Caco-2 (cell line): ENCODE measurements at regions not wholly inside any gene's neighbourhood (a gene's known extent, or its start where the extent isn't known, plus 50 kb on each side); places are given as distances from the start of the nearest gene placed in this dataset.

ENCODE experiments used
- BruUV-seq: library from RNA; stranded (reverse); fragments of 400-500 nt; replicated peaks from 2 replicates; lab custom pipeline; 2021; lab: Mats Ljungman, UMichigan
- CTCF ChIA-PET: fragments of 300-600 bp; sonication (Branson Sonifier 250); formaldehyde crosslinking; loops from one replicate; lab custom pipeline; 2022; ENCODE audit warnings: antibody characterized with exemption; lab: Charles Lee
- POLR2A ChIA-PET: fragments of 300-600 bp; sonication (Branson Sonifier 250); formaldehyde crosslinking; loops from one replicate; lab custom pipeline; 2022; ENCODE audit warnings: antibody characterized with exemption; lab: Charles Lee
- DNase-seq, 2 experiments: peaks; one replicate each; pipeline versions ENCODE4 v3.0.0 to v3.0.0-alpha.2; 2020 to 2022
- H3K27me3 ChIP-seq: replicated peaks from 2 replicates; pipeline ENCODE4 v1.6.0; 2011; ENCODE audit warnings: low read length; ENCODE audit not compliant: control insufficient read depth, insufficient read depth
- H3K36me3 ChIP-seq: 2 replicates; pipeline ENCODE4 v1.5.1; 2011; ENCODE audit warnings: low read length; ENCODE audit not compliant: control insufficient read depth, insufficient read depth
- H3K4me1 ChIP-seq: fragments of 250-450 bp; sonication (Bioruptor Pico); 2 replicates; pipeline ENCODE4 v1.5.1; 2020; ENCODE audit warnings: mild to moderate bottlenecking
- H3K4me3 ChIP-seq: 2 replicates; pipeline ENCODE4 v1.5.1; 2011; ENCODE audit warnings: low read depth, mild to moderate bottlenecking, control low read depth, low read length
- H3K9me3 ChIP-seq: fragments of 250-450 bp; sonication (Bioruptor Pico); 2 replicates; pipeline ENCODE4 v1.5.1; 2020; ENCODE audit warnings: mild to moderate bottlenecking, moderate library complexity
- H3K27ac Mint-ChIP-seq: one replicate; pipeline ENCODE4 v1.8.0; 2022; ENCODE audit warnings: mixed read lengths; ENCODE audit not compliant: unreplicated experiment
- H3K27me3 Mint-ChIP-seq: one replicate; pipeline ENCODE4 v1.8.0; 2022; ENCODE audit warnings: mixed read lengths; ENCODE audit not compliant: insufficient read depth, unreplicated experiment
- H3K36me3 Mint-ChIP-seq: one replicate; pipeline ENCODE4 v1.8.0; 2022; ENCODE audit warnings: mild to moderate bottlenecking, mixed read lengths; ENCODE audit not compliant: insufficient read depth, unreplicated experiment
- H3K4me1 Mint-ChIP-seq: one replicate; pipeline ENCODE4 v1.8.0; 2022; ENCODE audit warnings: low read depth, mixed read lengths; ENCODE audit not compliant: unreplicated experiment
- H3K4me3 Mint-ChIP-seq: one replicate; pipeline ENCODE4 v1.8.0; 2022; ENCODE audit warnings: mild to moderate bottlenecking, moderate library complexity, mixed read lengths; ENCODE audit not compliant: unreplicated experiment
- H3K9me3 Mint-ChIP-seq: one replicate; pipeline ENCODE4 v1.8.0; 2022; ENCODE audit warnings: mixed read lengths; ENCODE audit not compliant: unreplicated experiment
- intact Hi-C: fragments of 100-400 bp; cut with micrococcal nuclease; formaldehyde crosslinking; loops from one replicate; pipeline ENCODE4 v1.10.0; 2022; ENCODE audit not compliant: unreplicated experiment
- TF ChIP-seq, protein P1 (sequence below), 2 experiments: fragments of 200-600 bp in 1 of 2; IDR thresholded peaks; 1 replicate in 1 of 2; 2 replicates in 1 of 2; pipeline versions ENCODE4 v1.5.1 to v1.8.0; 2011 to 2022; ENCODE audit warnings: antibody characterized with exemption in 1 of 2, control low read depth in 1 of 2, inconsistent platforms in 1 of 2, low read depth in 1 of 2, low read length in 1 of 2, mild to moderate bottlenecking in 1 of 2, moderate library complexity in 1 of 2; ENCODE audit not compliant: insufficient read depth in 1 of 2, severe bottlenecking in 1 of 2, unreplicated experiment in 1 of 2

DNA sequence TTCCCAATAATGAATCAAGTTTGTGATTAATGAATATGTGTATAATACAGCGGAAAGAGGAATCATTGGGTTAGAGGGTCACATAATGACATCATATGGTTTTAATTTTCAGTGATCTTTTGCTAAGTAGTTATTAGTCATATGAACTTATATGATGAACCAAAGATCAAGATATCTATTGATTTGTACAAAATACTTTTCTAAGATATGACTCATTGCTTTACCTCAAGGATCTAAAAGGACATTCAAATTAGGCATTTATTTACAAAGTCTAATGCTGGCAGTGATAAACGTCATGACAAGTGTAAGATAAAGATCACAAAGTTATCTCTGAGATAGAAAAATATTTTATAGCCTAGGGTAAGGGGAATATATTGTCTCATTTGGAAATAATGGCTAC lies 417.8 kb downstream of the RPL10L start:
- ChIA-PET POLR2A (no interaction called here), CTCF (no interaction called here)
- no peak overlapping the region for H3K27ac Mint-ChIP-seq
- no peak for DNase-seq
- H3K4me3 Mint-ChIP-seq = no peak overlapping the region
- Histone ChIP-seq H3K27me3 (no peaks in the 10 kb centered on the region), H3K4me1 (no peaks in the 10 kb centered on the region), H3K4me3 (no peak overlapping the region), H3K9me3 (no peaks in the 10 kb centered on the region), H3K36me3 (no peaks in the 10 kb centered on the region)
- TF ChIP-seq, protein P1, sequence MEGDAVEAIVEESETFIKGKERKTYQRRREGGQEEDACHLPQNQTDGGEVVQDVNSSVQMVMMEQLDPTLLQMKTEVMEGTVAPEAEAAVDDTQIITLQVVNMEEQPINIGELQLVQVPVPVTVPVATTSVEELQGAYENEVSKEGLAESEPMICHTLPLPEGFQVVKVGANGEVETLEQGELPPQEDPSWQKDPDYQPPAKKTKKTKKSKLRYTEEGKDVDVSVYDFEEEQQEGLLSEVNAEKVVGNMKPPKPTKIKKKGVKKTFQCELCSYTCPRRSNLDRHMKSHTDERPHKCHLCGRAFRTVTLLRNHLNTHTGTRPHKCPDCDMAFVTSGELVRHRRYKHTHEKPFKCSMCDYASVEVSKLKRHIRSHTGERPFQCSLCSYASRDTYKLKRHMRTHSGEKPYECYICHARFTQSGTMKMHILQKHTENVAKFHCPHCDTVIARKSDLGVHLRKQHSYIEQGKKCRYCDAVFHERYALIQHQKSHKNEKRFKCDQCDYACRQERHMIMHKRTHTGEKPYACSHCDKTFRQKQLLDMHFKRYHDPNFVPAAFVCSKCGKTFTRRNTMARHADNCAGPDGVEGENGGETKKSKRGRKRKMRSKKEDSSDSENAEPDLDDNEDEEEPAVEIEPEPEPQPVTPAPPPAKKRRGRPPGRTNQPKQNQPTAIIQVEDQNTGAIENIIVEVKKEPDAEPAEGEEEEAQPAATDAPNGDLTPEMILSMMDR (IDR thresholded peaks at IDR 0.05; ENCODE audit: insufficient read depth in 1 of 2, low read depth in 1 of 2, low read length in 1 of 2, severe bottlenecking in 1 of 2, unreplicated experiment in 1 of 2) = no peak
- BruUV-seq = no TSS peak
- no peaks in the 10 kb centered on the region for H3K36me3 Mint-ChIP-seq
- H3K4me1 Mint-ChIP-seq = no peaks in the 10 kb centered on the region
- no peaks in the 10 kb centered on the region for H3K27me3 Mint-ChIP-seq
- intact Hi-C loops = no loop called here
- H3K9me3 Mint-ChIP-seq = peaks cover 3% of the 10 kb centered on the region

- intact Hi-C loops = no loop called here
- Mint-ChIP-seq H3K9me3 (peaks cover 9% of the 10 kb centered on the region), H3K4me3 (no peak overlapping the region), H3K27ac (no peak overlapping the region), H3K27me3 (no peaks in the 10 kb centered on the region), H3K36me3 (no peaks in the 10 kb centered on the region), H3K4me1 (no peaks in the 10 kb centered on the region)
- ChIA-PET POLR2A (no interaction called here), CTCF (no interaction called here)
- Histone ChIP-seq H3K4me3 (no peak overlapping the region), H3K36me3 (no peaks in the 10 kb centered on the region), H3K9me3 (no peaks in the 10 kb centered on the region), H3K4me1 (no peaks in the 10 kb centered on the region), H3K27me3 (no peaks in the 10 kb centered on the region)
- BruUV-seq = no TSS peak
- TF ChIP-seq, protein P1 (IDR thresholded peaks at IDR 0.05; ENCODE audit: insufficient read depth in 1 of 2, low read depth in 1 of 2, low read length in 1 of 2, severe bottlenecking in 1 of 2, unreplicated experiment in 1 of 2) = no peak
- no peak for DNase-seq
Observed at GRCh38 chr14:46230540-46230939, 421.0 kb downstream of the RPL10L start.

- no peak overlapping the region for H3K27ac Mint-ChIP-seq
- intact Hi-C loops = no loop called here
- no peaks in the 10 kb centered on the region for H3K9me3 Mint-ChIP-seq
- DNase-seq = no peak
- no TSS peak for BruUV-seq
- no peaks in the 10 kb centered on the region for H3K36me3 Mint-ChIP-seq
- ChIA-PET CTCF (no interaction called here), POLR2A (no interaction called here)
- Histone ChIP-seq H3K36me3 (no peaks in the 10 kb centered on the region), H3K4me1 (no peaks in the 10 kb centered on the region), H3K27me3 (no peaks in the 10 kb centered on the region), H3K4me3 (no peak overlapping the region), H3K9me3 (no peaks in the 10 kb centered on the region)
- TF ChIP-seq, protein P1 (IDR thresholded peaks at IDR 0.05; ENCODE audit: insufficient read depth in 1 of 2, low read depth in 1 of 2, low read length in 1 of 2, severe bottlenecking in 1 of 2, unreplicated experiment in 1 of 2) = no peak
- no peaks in the 10 kb centered on the region for H3K4me1 Mint-ChIP-seq
- no peaks in the 10 kb centered on the region for H3K27me3 Mint-ChIP-seq
- H3K4me3 Mint-ChIP-seq = no peak overlapping the region
Observed at GRCh38 chr14:46215801-46216200, 435.8 kb downstream of the RPL10L start.
